SHP77 (cell line): ENCODE measurements at regions not wholly inside any gene's neighbourhood (a gene's known extent, or its start where the extent isn't known, plus 50 kb on each side); places are given as distances from the start of the nearest gene placed in this dataset.
"Not testable (repeated sequence)": the region's sequence is repeated elsewhere in the genome, so short reads cannot be mapped to it uniquely, and the experiment has no call there.

ENCODE experiments used
- DNase-seq, 2 experiments: peaks; one replicate each; lab custom pipeline; 2025; lab: John Stamatoyannopoulos, UW

DNA sequence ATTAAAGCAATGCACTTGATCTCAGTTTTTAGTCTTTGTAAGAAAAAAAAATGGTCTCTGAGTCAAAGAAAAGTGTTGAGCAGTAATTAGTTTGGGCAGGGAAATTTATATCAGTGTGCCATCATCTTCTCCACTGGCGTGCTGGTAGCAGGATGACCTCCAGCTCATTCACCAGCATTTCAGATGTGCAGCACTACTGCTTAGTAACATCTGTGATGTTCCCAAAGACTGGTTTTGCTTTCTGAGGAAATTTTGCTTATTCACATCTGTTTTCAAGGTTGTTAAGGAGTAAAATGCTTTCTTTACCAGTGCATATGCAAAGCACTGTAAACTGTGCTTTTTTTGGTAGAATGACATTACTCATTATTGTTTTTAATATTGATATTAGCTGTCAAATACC, 540.4 kb downstream of the TRAM1L1 start:
- no peak for DNase-seq

DNA sequence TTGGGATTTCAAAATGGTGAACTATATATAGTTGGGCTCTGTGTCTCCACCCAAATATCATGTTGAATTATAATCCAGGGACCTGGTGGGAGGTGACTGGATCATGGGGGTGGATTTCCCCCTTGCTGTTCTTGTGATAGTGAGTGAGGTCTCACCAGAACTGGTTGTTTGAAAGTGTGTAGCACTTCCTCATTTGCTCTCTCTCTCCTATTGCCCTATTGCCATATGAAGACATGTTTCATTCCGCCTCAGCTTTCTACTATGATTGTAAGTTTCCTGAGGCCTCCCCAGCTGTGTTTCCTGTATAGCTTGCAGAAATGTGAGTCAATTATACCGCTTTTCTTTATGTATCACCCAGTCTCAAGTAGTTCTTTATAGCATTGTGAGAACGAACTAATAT, 545.6 kb downstream of the TRAM1L1 start:
- no peak for DNase-seq

DNA sequence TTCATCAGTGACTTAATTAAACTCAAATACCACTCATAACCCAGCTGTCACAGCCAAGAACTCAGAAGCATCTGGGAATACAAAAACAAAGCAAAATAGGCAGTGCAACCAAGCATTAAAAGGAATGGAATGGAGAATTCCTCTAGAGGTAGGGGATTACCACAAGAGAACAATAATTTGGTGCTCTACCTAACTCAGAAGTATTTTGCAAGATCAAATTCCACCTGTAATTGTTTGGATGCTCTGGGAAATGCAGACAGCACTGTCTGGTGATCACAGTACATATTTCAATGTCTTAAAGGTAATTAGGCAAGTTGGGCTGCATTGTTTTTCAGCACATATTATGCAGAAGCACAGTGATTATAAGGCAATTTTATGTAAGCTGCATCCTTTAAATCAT, 547.5 kb downstream of the TRAM1L1 start:
- no peak for DNase-seq

DNA sequence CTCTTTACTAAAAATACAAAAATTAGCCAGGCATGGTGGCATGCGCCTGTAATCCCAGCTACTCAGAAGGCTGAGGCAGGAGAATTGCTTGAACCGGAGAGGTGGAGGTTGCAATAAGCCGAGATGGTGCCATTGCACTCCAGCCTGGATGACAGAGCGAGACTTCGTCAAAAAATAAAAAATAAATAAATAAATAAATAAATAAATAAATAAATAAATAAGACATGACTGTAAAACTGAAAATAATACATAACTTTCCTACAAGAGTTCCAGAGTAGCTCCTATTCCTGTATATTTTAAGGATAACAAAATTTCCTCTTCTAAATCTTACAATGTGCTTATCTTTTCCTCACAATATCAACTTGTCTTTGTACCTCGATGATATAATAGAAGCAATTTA, 549.4 kb downstream of the TRAM1L1 start:
- DNase-seq, result not testable (repeated sequence)

DNA sequence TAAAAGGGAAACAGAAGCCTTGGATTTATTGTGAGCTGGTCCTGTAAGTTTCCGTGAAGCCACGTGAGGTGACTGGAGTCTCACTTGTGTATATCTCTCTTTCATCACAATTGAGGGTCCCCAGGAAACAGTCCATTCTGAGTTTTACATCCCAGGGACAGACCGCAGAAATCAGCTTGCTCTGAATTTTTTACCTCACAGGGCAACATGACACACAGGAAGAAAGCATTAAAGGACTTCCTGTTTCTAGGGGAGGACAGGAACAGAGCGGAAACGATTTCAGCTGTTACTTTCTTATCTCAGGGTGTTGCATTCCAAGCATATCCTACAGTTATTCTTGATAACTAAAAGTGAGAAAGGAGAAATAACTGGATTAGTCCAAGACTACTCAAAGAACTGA, 553.5 kb downstream of the TRAM1L1 start:
- no peak for DNase-seq

DNA sequence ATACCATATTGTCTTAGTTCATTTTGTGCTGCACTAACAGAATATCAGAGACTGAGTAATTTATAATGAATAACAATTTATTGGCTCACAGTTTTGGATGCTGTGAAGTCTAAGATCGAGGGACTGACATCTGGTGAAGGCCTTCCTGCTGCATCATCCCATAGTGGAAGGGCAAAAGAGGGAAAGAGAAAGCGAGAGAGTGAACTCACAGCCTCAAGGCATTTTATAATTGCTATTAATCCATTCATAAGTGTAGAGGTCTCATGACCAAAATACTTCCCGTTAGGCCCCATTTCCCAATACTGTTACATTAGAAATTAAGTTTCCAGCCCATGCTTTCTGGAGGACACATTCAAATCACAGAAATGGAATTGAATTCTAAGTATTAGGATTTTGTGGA, 554.4 kb downstream of the TRAM1L1 start:
- DNase-seq, result no peak

DNA sequence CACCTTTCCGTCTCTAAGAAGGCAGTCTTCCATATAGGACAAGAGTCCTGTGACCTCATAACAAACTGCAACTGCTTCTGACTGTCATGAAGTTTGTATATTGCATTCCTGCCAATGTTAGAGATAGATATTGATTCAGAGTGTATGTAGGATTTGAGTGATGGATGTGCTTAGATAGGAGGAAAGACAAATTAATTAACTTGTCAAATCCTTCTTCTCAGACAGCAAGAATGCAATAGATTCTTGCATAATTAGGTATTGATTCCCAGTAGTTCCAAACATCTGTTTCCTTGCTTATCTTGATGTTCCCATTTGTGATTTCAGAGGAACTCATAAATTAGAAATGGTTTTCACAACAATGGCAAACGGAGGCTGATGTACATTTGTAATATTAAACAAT, 555.3 kb downstream of the TRAM1L1 start:
- no peak for DNase-seq

DNA sequence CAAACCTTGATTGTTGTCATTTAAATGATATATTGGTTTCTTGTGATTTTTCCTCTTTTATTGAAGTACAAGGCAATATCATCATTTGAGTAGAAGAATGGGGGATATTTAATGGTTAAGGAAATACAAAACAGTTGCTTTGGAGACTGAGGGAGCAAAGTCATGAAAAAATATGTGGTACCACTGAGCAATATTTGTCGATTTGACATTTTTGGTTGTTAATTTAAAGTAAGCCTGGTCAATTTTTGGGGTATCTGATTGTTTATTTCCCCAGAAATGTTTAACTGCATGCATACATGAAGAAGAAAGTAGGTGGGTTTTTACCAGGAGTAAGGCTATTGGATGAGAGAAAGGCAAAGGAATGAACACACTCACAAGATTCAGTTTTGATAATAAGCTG, 556.2 kb downstream of the TRAM1L1 start:
- DNase-seq, result no peak

DNA sequence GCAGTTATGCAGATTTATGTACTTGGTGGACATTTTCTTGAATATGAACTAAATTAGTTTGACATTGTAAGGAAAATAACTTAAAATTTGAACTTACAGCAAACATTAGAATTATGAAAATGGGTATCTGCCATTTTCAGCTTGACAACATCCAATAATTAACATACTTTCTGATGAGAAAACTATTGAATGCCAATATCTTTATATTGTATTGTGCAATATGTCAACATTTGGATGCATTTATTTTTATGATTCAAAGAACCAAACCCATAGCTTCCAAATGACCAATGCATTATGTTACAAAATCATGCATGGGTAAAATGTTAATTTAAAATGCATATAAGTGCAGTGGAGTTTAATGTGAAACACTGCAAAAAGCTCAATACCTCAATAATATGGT, 562.5 kb downstream of the TRAM1L1 start:
- no peak for DNase-seq

DNA sequence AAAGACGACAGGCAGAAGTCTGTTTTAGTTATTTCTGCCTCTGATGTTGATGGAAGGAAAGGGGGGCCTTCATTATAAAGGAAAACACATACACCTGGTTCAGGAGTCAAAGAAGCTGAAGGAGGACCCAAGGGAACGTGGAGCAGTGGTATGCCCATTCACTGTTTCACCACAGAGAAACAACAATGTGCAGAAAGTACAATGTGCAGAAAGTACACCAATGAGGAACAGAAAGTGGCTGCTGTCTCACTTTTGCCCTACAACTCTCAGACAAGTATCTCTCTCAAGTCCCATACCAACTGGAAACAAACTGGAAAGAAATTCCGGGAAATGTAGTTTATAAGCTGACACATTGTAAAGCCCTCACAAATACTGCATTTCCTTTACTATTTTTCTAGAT, 564.5 kb downstream of the TRAM1L1 start:
- no peak for DNase-seq

DNA sequence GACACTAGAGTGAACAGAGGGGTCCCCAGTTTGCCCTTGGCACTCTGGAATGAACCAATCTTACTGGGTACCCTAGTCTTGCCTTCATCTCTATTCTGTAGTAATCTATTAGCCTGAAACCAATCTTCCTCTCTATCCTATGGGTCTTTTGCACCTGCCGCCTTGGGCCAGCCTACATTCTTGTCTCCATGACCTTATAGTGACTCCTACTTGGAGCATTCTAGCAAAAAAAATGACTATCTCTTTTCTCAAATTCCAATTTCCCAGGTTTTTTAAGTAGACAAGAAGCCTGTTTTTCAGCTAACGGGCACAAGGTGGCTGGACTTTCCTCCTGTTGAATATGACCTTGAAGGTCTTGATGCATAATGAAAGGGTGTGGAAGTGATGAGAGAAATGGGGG, 568.7 kb downstream of the TRAM1L1 start:
- DNase-seq, result no peak

DNA sequence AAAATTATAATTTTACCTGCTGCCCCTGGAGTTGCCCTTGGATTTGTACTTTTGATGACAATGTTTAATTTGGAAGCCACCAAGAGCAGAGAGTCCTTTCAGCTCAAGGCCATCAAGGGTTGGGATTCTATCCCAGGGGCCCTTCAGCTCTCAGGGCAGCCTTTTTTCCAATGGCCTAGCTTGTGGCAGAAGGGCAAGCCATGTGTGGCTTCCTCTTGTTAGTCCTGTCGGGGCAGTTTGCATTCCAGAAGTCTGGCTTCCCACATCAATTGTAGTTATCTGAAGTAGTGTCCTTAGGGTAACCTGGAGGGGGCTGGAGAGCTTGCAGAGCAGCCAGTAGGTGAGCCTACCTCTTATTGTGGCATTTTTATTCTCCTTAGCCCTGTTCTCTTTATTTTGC, 569.4 kb downstream of the TRAM1L1 start:
- DNase-seq, result no peak

DNA sequence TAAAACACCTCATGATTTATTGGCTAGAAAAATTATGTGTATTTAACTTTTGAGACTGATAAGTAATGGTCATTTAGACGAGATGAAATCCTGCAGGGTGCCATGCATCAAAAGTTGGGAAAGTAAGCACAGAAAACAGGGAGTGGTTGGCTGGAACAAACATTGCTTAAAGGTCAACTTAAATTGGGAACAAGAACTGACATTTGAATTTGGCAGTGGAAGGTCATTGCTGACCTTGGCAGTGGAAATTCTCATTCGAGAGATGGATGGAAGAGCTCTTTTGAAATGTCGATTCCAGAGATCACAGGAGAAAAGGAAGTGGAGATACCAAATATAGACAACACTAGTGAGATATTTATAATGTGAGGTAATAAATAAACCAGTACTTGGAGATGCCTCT, 572.8 kb downstream of the TRAM1L1 start:
- no peak for DNase-seq

DNA sequence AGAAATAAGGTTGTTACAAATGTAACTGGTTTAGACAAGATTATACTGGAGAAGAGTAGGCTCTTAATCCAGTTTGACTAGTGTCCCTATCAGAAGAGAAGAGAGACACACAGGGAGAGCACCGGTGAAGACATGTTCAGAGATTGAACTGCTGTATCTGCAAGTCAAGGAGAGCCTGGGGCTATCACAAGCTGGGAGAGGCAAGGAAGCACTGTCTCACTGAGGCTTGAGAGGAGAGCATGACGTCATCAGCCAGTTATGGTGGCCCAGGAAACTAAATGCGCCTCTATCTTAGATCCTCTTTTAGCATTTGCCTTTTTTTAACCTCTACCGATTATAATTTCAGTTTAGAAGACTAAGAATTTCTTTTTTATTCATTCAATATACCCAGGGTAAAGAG, 583.4 kb downstream of the TRAM1L1 start:
- no peak for DNase-seq

DNA sequence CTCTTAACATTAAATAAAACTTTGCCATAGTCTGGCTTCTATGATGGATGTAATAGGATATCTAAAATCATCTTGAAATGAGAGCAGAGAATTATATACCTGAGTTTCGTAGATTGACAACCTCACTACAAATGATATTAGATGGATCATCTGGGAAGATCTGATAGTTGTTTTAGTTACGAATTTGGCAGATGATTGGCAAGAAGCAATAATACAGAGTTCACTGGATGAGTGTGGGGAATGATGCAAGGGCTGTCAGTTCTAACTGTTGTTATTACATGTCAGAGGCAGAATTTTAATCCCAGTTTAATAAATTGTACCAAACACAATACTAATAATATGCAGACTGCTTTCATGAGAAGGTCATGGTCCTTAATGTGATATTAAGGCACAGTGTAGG, 585.2 kb downstream of the TRAM1L1 start:
- DNase-seq, result no peak

DNA sequence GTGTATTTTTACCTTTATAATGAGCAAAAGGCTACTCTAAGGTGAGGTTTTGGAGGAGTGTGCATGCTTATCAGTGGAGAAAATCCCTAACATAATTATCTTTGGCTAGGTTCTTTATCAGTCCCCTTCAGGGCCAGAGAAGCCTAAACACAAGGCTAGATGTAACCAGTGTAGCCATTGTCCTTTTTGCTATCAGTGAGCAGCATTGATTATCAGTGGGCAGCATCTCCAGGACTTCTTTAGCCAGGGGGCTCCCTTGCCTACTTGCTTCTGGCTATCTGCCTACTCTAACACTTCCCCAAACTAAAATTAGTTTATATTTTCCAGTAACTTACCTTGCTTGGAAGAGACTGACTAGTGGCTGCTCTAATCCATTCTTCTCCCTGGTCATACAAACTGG, 595.6 kb downstream of the TRAM1L1 start:
- no peak for DNase-seq

DNA sequence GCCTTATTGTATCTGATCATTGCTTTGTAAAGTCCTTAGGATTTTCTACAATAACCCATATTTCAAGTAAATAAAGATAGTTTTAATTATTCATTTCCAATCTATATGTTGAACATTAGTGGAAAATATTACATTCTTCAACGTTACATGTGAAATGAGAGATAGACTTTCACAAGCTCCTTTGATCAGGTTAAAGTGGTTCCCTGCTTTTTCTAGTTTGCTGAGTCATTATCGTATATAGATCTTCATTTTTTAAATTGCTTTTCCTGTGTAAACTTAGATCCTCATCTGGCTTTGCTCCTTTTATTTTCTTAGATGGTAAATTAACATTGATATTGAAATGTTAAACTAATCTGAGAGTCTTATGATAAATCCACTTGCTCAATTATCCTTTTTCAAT, 599.0 kb downstream of the TRAM1L1 start:
- no peak for DNase-seq

DNA sequence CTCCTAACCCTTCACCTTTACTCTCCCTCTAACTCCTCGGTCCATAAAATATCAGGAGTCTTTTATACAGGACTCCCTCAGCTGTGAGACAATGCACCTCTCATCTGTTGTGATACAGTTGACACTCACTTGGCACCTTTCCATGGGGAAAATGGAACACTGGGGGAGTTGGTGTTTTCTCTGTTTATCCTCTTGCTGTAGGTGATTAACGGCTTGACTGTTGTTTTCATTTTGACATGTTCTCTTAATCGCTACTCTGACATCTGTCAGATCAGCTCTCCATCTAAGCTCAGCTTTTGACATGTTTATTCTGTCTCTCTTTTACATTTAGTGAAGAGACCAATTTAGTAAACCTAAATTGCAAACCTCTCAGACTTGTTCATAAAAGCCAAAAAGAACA, 604.8 kb downstream of the TRAM1L1 start:
- DNase-seq, result no peak

DNA sequence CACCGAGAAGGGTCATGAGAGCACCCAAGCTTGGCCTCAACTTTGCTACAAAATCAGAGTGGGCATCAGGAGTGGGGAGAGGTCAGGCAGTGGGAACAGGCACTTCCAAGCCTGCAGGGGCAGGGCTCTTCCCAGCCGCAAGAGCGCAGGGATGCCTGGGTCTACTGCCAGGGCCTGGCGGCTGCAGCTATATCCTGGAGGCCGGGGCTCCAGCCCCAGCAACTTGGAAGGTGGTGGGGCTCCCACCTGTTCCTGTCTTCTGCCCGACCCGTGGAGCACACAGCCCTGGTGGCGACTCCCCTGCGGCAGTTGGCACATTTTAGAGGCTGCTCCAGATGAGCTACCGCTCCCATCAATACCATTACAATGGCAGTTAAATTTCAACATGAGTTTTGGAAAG, 607.0 kb downstream of the TRAM1L1 start:
- DNase-seq, result no peak

DNA sequence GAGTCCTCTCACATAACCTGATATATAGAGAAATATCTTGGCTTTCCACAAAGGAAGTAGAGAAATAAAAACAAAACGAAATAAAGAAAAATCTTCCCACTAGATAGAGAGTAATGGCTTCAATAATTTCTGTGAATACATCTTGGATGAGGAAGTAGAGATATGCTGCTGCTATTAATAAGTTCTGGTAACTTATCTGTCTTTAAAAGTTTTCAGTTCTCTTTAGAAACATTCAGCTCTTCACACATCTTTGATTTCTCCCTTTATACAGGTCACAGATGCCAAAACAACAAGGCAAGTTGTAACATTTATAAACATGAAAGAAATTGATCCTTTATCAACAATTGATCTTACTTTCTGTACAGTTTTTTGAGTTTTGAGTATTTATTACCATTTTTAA, 615.8 kb downstream of the TRAM1L1 start:
- no peak for DNase-seq

DNA sequence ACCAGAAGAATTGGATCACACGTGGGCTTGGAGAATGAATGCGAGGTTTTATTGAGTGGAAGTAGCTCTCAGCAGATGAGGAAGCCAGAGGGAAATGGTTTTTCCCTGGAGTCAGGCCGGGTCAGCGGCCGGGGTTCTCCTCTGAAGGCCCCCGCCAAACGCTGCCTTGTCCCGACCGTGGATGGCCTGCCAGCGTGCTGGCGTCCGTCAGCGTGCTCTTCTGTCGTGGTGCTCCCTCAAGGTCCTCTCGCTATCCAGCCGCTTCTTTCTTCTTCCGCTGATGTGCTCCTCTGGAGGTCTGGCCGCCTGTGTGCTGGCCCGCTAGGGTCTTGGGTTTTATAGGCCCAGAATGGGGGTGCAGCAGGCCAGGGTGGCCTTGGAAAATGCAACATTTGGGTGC, 632.2 kb downstream of the TRAM1L1 start:
- no peak for DNase-seq

DNA sequence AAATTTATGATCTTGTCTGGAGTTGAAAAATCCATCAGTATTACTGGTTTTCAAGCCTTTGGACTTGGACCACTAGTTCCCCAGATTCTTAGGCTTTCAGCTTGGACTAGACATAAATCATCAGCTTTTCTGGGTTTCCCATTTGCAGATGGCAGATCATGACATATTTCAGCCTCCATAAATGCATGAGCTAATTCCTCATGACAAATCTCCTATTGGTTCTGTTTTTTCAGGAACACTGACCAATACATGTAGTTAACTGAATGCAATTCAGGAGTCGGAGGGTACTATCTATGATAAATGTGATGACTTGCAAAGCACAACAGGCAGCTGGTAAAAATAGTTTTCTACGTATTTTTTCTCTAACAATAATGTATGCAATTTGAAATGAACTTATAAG, 635.6 kb downstream of the TRAM1L1 start:
- no peak for DNase-seq

DNA sequence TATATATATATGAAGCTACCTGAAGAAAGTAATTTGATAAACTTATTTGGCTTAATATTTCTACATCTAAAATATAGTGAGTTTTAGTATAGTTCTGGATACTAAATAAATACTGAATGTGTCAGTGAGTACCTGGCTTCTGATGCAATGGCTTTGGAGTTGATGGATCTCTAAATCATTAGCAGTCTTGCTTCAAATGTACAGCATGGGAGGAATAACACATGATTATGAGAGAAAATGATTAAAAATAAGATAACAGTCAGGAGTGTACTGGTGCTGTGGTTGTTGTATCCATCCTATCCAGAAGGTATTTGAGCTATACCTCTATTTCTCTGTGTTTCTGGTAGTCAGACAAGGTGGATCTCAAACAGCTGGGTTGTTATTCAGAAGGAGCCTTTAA, 641.3 kb downstream of the TRAM1L1 start:
- DNase-seq, result no peak

DNA sequence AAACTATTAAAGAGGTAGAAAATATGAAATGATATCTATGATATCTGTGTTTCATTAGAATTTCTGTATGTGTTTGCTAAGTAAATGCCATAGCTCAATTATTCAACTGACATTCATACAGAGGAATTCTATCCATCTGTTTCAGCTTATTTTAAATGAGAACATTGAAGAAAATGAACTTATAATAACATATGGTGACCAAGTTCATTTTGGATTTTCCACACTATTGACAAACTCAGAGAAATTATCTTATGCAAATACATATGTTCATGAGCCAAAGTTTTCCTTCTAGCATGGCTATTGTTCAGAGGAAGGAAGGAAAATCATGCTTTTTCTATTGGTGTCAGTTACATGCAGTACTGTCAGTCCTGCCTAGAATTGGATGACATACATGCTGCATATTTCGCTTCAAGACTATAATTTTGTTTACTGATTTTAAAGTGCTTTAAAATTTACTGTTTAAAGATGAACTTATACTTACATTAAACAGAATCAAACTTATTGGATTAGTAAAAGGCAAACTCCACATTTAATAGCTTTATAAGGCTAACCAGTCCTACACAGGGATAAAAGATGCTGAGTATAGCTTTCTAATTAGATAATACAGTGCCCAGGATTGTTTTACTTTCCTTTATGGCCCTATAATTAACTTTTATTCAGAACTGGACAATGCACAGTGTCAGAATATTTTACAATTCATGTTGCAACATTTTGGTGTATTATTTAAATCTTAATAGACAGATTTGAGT, 646.2 kb downstream of the TRAM1L1 start:
- DNase-seq, result no peak

DNA sequence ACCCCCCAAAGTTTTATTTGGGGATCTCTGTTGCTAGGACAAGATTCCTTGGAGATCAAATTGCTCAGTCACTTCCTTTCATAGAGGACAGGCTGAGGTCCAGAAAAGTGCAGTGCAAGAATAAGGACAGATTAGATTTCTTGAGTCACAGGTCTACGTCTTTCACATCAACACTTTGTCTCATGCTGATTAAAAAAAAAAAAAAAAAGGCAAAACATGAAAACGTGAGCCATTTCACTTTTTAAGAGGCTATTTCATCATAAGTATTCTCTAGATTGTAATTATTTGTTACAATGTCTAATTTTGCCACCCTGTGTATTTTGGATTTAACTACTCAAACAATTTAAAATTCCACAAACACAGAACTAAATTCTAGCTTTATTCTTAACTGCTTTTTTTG, 647.0 kb downstream of the TRAM1L1 start:
- DNase-seq, result no peak
